SK-N-SH treated with all-trans-retinoic acid at 6 μM for 48 hours (cell line): ENCODE measurements at regions not wholly inside any gene's neighbourhood (a gene's known extent, or its start where the extent isn't known, plus 50 kb on each side); places are given as distances from the start of the nearest gene placed in this dataset.

Experiments
- ZC3H10 ChIP-seq: fragments of 250-450 bp; sonication (Bioruptor Pico); IDR thresholded peaks from 2 replicates; pipeline ENCODE4 v1.5.1; 2021; ENCODE audit warnings: mild to moderate bottlenecking, moderate library complexity
- ZFP30 ChIP-seq: fragments of 450-650 bp; formaldehyde crosslinking; IDR thresholded peaks from 2 replicates; pipeline ENCODE4 v1.5.0; 2022; ENCODE audit warnings: mild to moderate bottlenecking, moderate library complexity
- ZNF565 ChIP-seq: fragments of 450-650 bp; formaldehyde crosslinking; conservative IDR thresholded peaks from 2 replicates; pipeline ENCODE4 v1.5.0; 2020; ENCODE audit warnings: low read depth, mild to moderate bottlenecking, moderate library complexity
- TF ChIP-seq, protein P1 (sequence below): fragments of 250-450 bp; sonication (Bioruptor Pico); IDR thresholded peaks from 2 replicates; pipeline ENCODE4 v1.5.1; 2021; ENCODE audit warnings: mild to moderate bottlenecking, moderate library complexity

- TF ChIP-seq ZC3H10 (CRISPR knock-in tag): no peak
- TF ChIP-seq ZNF565 (CRISPR knock-in tag): no peak
- TF ChIP-seq, protein P1, sequence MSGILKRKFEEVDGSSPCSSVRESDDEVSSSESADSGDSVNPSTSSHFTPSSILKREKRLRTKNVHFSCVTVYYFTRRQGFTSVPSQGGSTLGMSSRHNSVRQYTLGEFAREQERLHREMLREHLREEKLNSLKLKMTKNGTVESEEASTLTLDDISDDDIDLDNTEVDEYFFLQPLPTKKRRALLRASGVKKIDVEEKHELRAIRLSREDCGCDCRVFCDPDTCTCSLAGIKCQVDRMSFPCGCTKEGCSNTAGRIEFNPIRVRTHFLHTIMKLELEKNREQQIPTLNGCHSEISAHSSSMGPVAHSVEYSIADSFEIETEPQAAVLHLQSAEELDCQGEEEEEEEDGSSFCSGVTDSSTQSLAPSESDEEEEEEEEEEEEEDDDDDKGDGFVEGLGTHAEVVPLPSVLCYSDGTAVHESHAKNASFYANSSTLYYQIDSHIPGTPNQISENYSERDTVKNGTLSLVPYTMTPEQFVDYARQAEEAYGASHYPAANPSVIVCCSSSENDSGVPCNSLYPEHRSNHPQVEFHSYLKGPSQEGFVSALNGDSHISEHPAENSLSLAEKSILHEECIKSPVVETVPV: no peak
- TF ChIP-seq ZFP30: no peak
Measured at GRCh38 chrX:34557733-34558132, 99.4 kb downstream of the TMEM47 start.
